ENCODE measurements at regions not wholly inside any gene's neighbourhood (a gene's known extent, or its start where the extent isn't known, plus 50 kb on each side); places are given as distances from the start of the nearest gene placed in this dataset.

- TF ChIP-seq CTCF (IDR thresholded peaks at IDR 0.05) (no peak), POLR2A (IDR thresholded peaks at IDR 0.05) (no peak), POLR2AphosphoS5 (IDR thresholded peaks at IDR 0.05; ENCODE audit: insufficient read depth in 1 of 2, low read depth in 1 of 2) (no peak)
Measured at GRCh38 chr11:112511271-112511670, 250.6 kb upstream of the PLET1 start.

Data from vagina (tissue), 2 donors.